NCI-H1105 treated with DMSO at 0.1 percent for 48 hours (cell line): ENCODE measurements at regions not wholly inside any gene's neighbourhood (a gene's known extent, or its start where the extent isn't known, plus 50 kb on each side); places are given as distances from the start of the nearest gene placed in this dataset.

ENCODE experiments used
- DNase-seq: peaks from one replicate; lab custom pipeline; 2025; lab: John Stamatoyannopoulos, UW

GRCh38 chr12:42962384-42962783 lies 372.8 kb upstream of the PRICKLE1 start:
- no peak for DNase-seq

GRCh38 chr12:42961395-42961794 lies 371.8 kb upstream of the PRICKLE1 start:
- DNase-seq, result no peak

- DNase-seq, result peak; percentile 52
Measured at GRCh38 chr12:42960087-42960527, 370.6 kb upstream of the PRICKLE1 start.

GRCh38 chr12:42958291-42958674 lies 368.7 kb upstream of the PRICKLE1 start:
- DNase-seq, result no peak

- DNase-seq, result no peak
Measured at GRCh38 chr12:42957561-42958290, 368.2 kb upstream of the PRICKLE1 start.

- no peak for DNase-seq
Measured at GRCh38 chr12:42957136-42957535, 367.6 kb upstream of the PRICKLE1 start.

- DNase-seq, result no peak
Measured at GRCh38 chr12:42953021-42953420, 363.5 kb upstream of the PRICKLE1 start.

GRCh38 chr12:42946871-42947381 lies 357.4 kb upstream of the PRICKLE1 start:
- DNase-seq, result no peak

GRCh38 chr12:42945927-42946326 lies 356.4 kb upstream of the PRICKLE1 start:
- no peak for DNase-seq

- DNase-seq, result no peak
Measured at GRCh38 chr12:42944516-42944915, 355.0 kb upstream of the PRICKLE1 start.

- no peak for DNase-seq
Measured at GRCh38 chr12:42936991-42937390, 347.4 kb upstream of the PRICKLE1 start.

GRCh38 chr12:42936260-42936659 lies 346.7 kb upstream of the PRICKLE1 start:
- no peak for DNase-seq

- DNase-seq, result no peak
Measured at GRCh38 chr12:42935756-42936155, 346.2 kb upstream of the PRICKLE1 start.

GRCh38 chr12:42935090-42935489 lies 345.5 kb upstream of the PRICKLE1 start:
- DNase-seq, result no peak

GRCh38 chr12:42933461-42934081 lies 344.0 kb upstream of the PRICKLE1 start:
- DNase-seq, result peak; percentile 35

- peak; percentile 7 for DNase-seq
Measured at GRCh38 chr12:42932936-42933335, 343.4 kb upstream of the PRICKLE1 start.

- DNase-seq, result no peak
Measured at GRCh38 chr12:42926232-42926631, 336.7 kb upstream of the PRICKLE1 start.

- no peak for DNase-seq
Measured at GRCh38 chr12:42924482-42924881, 334.9 kb upstream of the PRICKLE1 start.

GRCh38 chr12:42923583-42923982 lies 334.0 kb upstream of the PRICKLE1 start:
- DNase-seq, result no peak

- no peak for DNase-seq
Measured at GRCh38 chr12:42923156-42923555, 333.6 kb upstream of the PRICKLE1 start.

GRCh38 chr12:42922505-42922850 lies 332.9 kb upstream of the PRICKLE1 start:
- DNase-seq, result no peak

GRCh38 chr12:42921741-42922504 lies 332.4 kb upstream of the PRICKLE1 start:
- DNase-seq, result no peak

- no peak for DNase-seq
Measured at GRCh38 chr12:42919691-42920090, 330.1 kb upstream of the PRICKLE1 start.
